Neural progenitor cell (in vitro differentiated cells): ENCODE measurements at regions not wholly inside any gene's neighbourhood (a gene's known extent, or its start where the extent isn't known, plus 50 kb on each side); places are given as distances from the start of the nearest gene placed in this dataset.

Source experiments
- CTCF ChIP-seq: fragments of 200-600 bp; sonication (generic); IDR thresholded peaks from 2 replicates; pipeline ENCODE4 v1.5.1; 2017; ENCODE audit warnings: antibody characterized with exemption, mild to moderate bottlenecking
- EZH2 ChIP-seq: fragments of 200-600 bp; sonication (generic); IDR thresholded peaks from 2 replicates; pipeline ENCODE4 v1.6.1; 2017; ENCODE audit warnings: antibody characterized with exemption, mild to moderate bottlenecking, moderate library complexity
- EZH2phosphoT487 ChIP-seq: fragments of 200-600 bp; sonication (generic); IDR thresholded peaks from 2 replicates; pipeline ENCODE4 v1.6.1; 2017; ENCODE audit warnings: antibody characterized with exemption

GRCh38 chr5:40043916-40044315 is 619.1 kb upstream of the DAB2 start:
- TF ChIP-seq CTCF (no peak), EZH2 (no peak), EZH2phosphoT487 (no peak)
